Dedifferentiated amniotic fluid mesenchymal stem cell (primary cell): ENCODE measurements at regions not wholly inside any gene's neighbourhood (a gene's known extent, or its start where the extent isn't known, plus 50 kb on each side); places are given as distances from the start of the nearest gene placed in this dataset.
"Not testable (repeated sequence)": the region's sequence is repeated elsewhere in the genome, so short reads cannot be mapped to it uniquely, and the experiment has no call there.

Experiments
- DNase-seq: peaks from one replicate; pipeline ENCODE4 v3.0.0-alpha.2; 2016; ENCODE audit errors: extremely low spot score

GRCh38 chr20:12201289-12201991, 283.7 kb downstream of the BTBD3 start:
- no peak for DNase-seq

- DNase-seq, result no peak
Measured at GRCh38 chr20:12203399-12203798, 285.7 kb downstream of the BTBD3 start.

- no peak for DNase-seq
Measured at GRCh38 chr20:12203981-12204380, 286.3 kb downstream of the BTBD3 start.

- no peak for DNase-seq
Measured at GRCh38 chr20:12207875-12208274, 290.2 kb downstream of the BTBD3 start.

- DNase-seq, result no peak
Measured at GRCh38 chr20:12210591-12210990, 292.9 kb downstream of the BTBD3 start.

- no peak for DNase-seq
Measured at GRCh38 chr20:12211361-12211760, 293.7 kb downstream of the BTBD3 start.

- no peak for DNase-seq
Measured at GRCh38 chr20:12217382-12217781, 299.7 kb downstream of the BTBD3 start.

- DNase-seq, result no peak
Measured at GRCh38 chr20:12219798-12220197, 302.1 kb downstream of the BTBD3 start.

GRCh38 chr20:12223057-12223456, 305.4 kb downstream of the BTBD3 start:
- DNase-seq, result no peak

- no peak for DNase-seq
Measured at GRCh38 chr20:12225898-12226297, 308.2 kb downstream of the BTBD3 start.

GRCh38 chr20:12229891-12230290, 312.2 kb downstream of the BTBD3 start:
- no peak for DNase-seq

- no peak for DNase-seq
Measured at GRCh38 chr20:12237772-12238171, 320.1 kb downstream of the BTBD3 start.

- no peak for DNase-seq
Measured at GRCh38 chr20:12241065-12241464, 323.4 kb downstream of the BTBD3 start.

GRCh38 chr20:12243327-12243726, 325.6 kb downstream of the BTBD3 start:
- no peak for DNase-seq

- no peak for DNase-seq
Measured at GRCh38 chr20:12248481-12248880, 330.8 kb downstream of the BTBD3 start.

GRCh38 chr20:12250661-12251060, 333.0 kb downstream of the BTBD3 start:
- not testable (repeated sequence) for DNase-seq

- DNase-seq, result no peak
Measured at GRCh38 chr20:12252793-12253192, 335.1 kb downstream of the BTBD3 start.

GRCh38 chr20:12255461-12255970, 337.8 kb downstream of the BTBD3 start:
- DNase-seq, result no peak

GRCh38 chr20:12256806-12257205, 339.1 kb downstream of the BTBD3 start:
- no peak for DNase-seq

- no peak for DNase-seq
Measured at GRCh38 chr20:12262747-12263146, 345.1 kb downstream of the BTBD3 start.

GRCh38 chr20:12264711-12265110, 347.0 kb downstream of the BTBD3 start:
- no peak for DNase-seq

- DNase-seq, result no peak
Measured at GRCh38 chr20:12265662-12266061, 348.0 kb downstream of the BTBD3 start.

GRCh38 chr20:12269579-12269978, 351.9 kb downstream of the BTBD3 start:
- no peak for DNase-seq

- no peak for DNase-seq
Measured at GRCh38 chr20:12270863-12271262, 353.2 kb downstream of the BTBD3 start.
